ENCODE measurements at regions not wholly inside any gene's neighbourhood (a gene's known extent, or its start where the extent isn't known, plus 50 kb on each side); places are given as distances from the start of the nearest gene placed in this dataset.

DNA sequence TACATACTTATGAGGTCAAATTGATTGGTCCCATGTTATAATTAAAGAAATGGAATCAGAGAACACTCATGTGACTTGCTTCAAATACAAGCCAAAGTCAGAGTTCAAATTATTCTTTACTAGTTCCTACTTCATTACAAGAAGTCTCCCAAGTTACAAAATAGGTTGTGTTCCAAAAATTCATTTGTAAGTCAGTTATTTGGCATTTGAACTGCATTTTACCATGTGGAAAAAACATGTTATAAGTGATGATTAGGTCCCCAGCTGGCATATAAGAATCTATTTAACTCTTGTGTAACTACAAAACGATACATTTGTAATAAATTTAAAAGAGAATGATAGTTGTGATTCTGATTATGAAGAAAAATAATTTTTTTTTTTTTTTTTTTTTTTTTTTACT lies 124.1 kb downstream of the DISP1 start:
- H3K4me3 ChIP-seq (ENCODE audit: low read depth, low read length) = no peak overlapping the region
- no peak for TF ChIP-seq CTCF (conservative IDR thresholded peaks at IDR 0.05; ENCODE audit: low read depth, low read length)
- no peak for DNase-seq (ENCODE audit: low read depth)

- no peak overlapping the region for H3K4me3 ChIP-seq (ENCODE audit: low read depth, low read length)
- no peak for DNase-seq (ENCODE audit: low read depth)
- TF ChIP-seq CTCF (conservative IDR thresholded peaks at IDR 0.05; ENCODE audit: low read depth, low read length) = no peak
Observed at GRCh38 chr1:222940095-222940494, 125.3 kb downstream of the DISP1 start.

DNA sequence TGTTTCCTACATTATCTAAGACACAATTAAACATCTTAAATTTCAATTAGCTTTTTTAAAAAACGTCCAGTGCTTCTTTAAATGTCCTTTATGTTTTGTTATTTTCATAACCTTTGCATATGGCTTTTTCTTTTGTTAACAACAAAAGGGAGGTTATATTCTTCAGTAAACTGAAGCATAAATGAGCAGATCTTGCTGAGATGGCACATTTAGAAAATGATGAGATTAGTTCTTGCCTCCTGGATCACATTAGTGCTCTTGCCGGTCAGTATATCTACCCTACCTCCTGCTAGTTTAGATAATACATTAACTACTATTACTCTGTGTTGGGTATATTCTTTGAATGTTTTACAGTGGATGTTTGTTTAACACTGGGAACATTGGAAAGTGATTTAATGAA lies 126.1 kb downstream of the DISP1 start:
- no peak for DNase-seq (ENCODE audit: low read depth)
- no peak overlapping the region for H3K4me3 ChIP-seq (ENCODE audit: low read depth, low read length)
- no peak for TF ChIP-seq CTCF (conservative IDR thresholded peaks at IDR 0.05; ENCODE audit: low read depth, low read length)

GRCh38 chr1:222941425-222941824 lies 126.6 kb downstream of the DISP1 start:
- TF ChIP-seq CTCF (conservative IDR thresholded peaks at IDR 0.05; ENCODE audit: low read depth, low read length) = no peak
- no peak for DNase-seq (ENCODE audit: low read depth)
- no peak overlapping the region for H3K4me3 ChIP-seq (ENCODE audit: low read depth, low read length)

GRCh38 chr1:222946436-222946835 lies 131.6 kb downstream of the DISP1 start:
- DNase-seq (ENCODE audit: low read depth) = no peak
- no peak overlapping the region for H3K4me3 ChIP-seq (ENCODE audit: low read depth, low read length)
- TF ChIP-seq CTCF (conservative IDR thresholded peaks at IDR 0.05; ENCODE audit: low read depth, low read length) = no peak

- DNase-seq (ENCODE audit: low read depth) = no peak
Observed at GRCh38 chr1:222948079-222948478, 133.2 kb downstream of the DISP1 start.

More at GRCh38 chr1:222948079-222948478, 133.2 kb downstream of the DISP1 start:
- TF ChIP-seq CTCF (conservative IDR thresholded peaks at IDR 0.05; ENCODE audit: low read depth, low read length) = no peak
- H3K4me3 ChIP-seq (ENCODE audit: low read depth, low read length) = no peak overlapping the region
